Endothelial cell (in vitro differentiated cells): ENCODE measurements at regions not wholly inside any gene's neighbourhood (a gene's known extent, or its start where the extent isn't known, plus 50 kb on each side); places are given as distances from the start of the nearest gene placed in this dataset.
A peak's percentile ranks its signal among the peaks of the same experiment; 100 is the strongest.

Source experiments
- DNase-seq: peaks from one replicate; pipeline ENCODE4 v3.0.0; 2021; ENCODE audit warnings: low spot score
- H3K27ac Mint-ChIP-seq: one replicate; pipeline ENCODE4 v1.8.0; 2021; ENCODE audit warnings: mixed read lengths, inconsistent platforms; ENCODE audit not compliant: unreplicated experiment
- H3K27me3 Mint-ChIP-seq: one replicate; pipeline ENCODE4 v1.8.0; 2021; ENCODE audit warnings: mild to moderate bottlenecking, moderate library complexity, mixed read lengths, inconsistent platforms; ENCODE audit not compliant: unreplicated experiment
- H3K36me3 Mint-ChIP-seq: one replicate; pipeline ENCODE4 v1.8.0; 2021; ENCODE audit warnings: mild to moderate bottlenecking, low read depth, mixed read lengths, inconsistent platforms; ENCODE audit not compliant: unreplicated experiment
- H3K4me1 Mint-ChIP-seq: one replicate; pipeline ENCODE4 v1.8.0; 2021; ENCODE audit warnings: mild to moderate bottlenecking, mixed read lengths, inconsistent platforms; ENCODE audit not compliant: unreplicated experiment
- H3K4me3 Mint-ChIP-seq: one replicate; pipeline ENCODE4 v1.8.0; 2021; ENCODE audit warnings: mild to moderate bottlenecking, mixed read lengths, inconsistent platforms; ENCODE audit not compliant: unreplicated experiment
- H3K9me3 Mint-ChIP-seq: one replicate; pipeline ENCODE4 v1.8.0; 2021; ENCODE audit warnings: mixed read lengths, inconsistent platforms; ENCODE audit not compliant: unreplicated experiment
- CTCF ChIP-seq: fragments of 200-600 bp; sonication (generic); IDR thresholded peaks from one replicate; pipeline ENCODE4 v1.5.0; 2021; ENCODE audit warnings: antibody characterized with exemption; ENCODE audit not compliant: unreplicated experiment

GRCh38 chr5:149441986-149442385, 62.9 kb upstream of the IL17B start:
- TF ChIP-seq CTCF = no peak
- no peaks in the 10 kb centered on the region for H3K9me3 Mint-ChIP-seq
- peaks cover 7% of the 10 kb centered on the region for H3K36me3 Mint-ChIP-seq
- H3K27ac Mint-ChIP-seq = peak overlapping the region; percentile 8
- H3K27me3 Mint-ChIP-seq = peaks cover 5% of the 10 kb centered on the region
- no peak overlapping the region for H3K4me3 Mint-ChIP-seq
- DNase-seq = no peak
- peaks cover 17% of the 10 kb centered on the region for H3K4me1 Mint-ChIP-seq

- Mint-ChIP-seq H3K4me1 (peaks cover 16% of the 10 kb centered on the region), H3K9me3 (no peaks in the 10 kb centered on the region), H3K36me3 (peaks cover 7% of the 10 kb centered on the region), H3K27me3 (peaks cover 5% of the 10 kb centered on the region), H3K27ac (no peak overlapping the region), H3K4me3 (no peak overlapping the region)
- no peak for TF ChIP-seq CTCF
- DNase-seq = no peak
These were observed 62.2 kb upstream of the IL17B start for GRCh38 chr5:149441194-149441753.

- Mint-ChIP-seq H3K4me1 (peaks cover 16% of the 10 kb centered on the region), H3K27ac (no peak overlapping the region), H3K36me3 (peaks cover 5% of the 10 kb centered on the region), H3K9me3 (no peaks in the 10 kb centered on the region), H3K27me3 (peaks cover 3% of the 10 kb centered on the region), H3K4me3 (no peak overlapping the region)
- TF ChIP-seq CTCF = peak; percentile 49
- DNase-seq = peak; percentile 29
These were observed 60.9 kb upstream of the IL17B start for GRCh38 chr5:149439899-149440542.

- DNase-seq = no peak
- Mint-ChIP-seq H3K27me3 (peaks cover 3% of the 10 kb centered on the region), H3K36me3 (peaks cover 5% of the 10 kb centered on the region), H3K9me3 (no peaks in the 10 kb centered on the region), H3K4me3 (no peak overlapping the region), H3K27ac (no peak overlapping the region), H3K4me1 (peaks cover 16% of the 10 kb centered on the region)
- no peak for TF ChIP-seq CTCF
These were observed 59.6 kb upstream of the IL17B start for GRCh38 chr5:149438711-149439132.

GRCh38 chr5:149438281-149438680, 59.2 kb upstream of the IL17B start:
- H3K4me3 Mint-ChIP-seq = no peak overlapping the region
- H3K36me3 Mint-ChIP-seq = peaks cover 3% of the 10 kb centered on the region
- H3K27me3 Mint-ChIP-seq = peaks cover 2% of the 10 kb centered on the region
- H3K9me3 Mint-ChIP-seq = no peaks in the 10 kb centered on the region
- peaks cover 14% of the 10 kb centered on the region for H3K4me1 Mint-ChIP-seq
- H3K27ac Mint-ChIP-seq = no peak overlapping the region
- DNase-seq = no peak
- TF ChIP-seq CTCF = no peak
